Lower lobe of right lung (tissue), 2 donors: ENCODE measurements at regions not wholly inside any gene's neighbourhood (a gene's known extent, or its start where the extent isn't known, plus 50 kb on each side); places are given as distances from the start of the nearest gene placed in this dataset.

Experiments
- ATAC-seq, 2 donors: fragments of 200-7000 bp; cut with Tn5 transposase; one replicate each; pipeline ENCODE4 v1.9.1; 2020 to 2022; ENCODE audit warnings: mild to moderate bottlenecking in 2 of 2, moderate library complexity in 2 of 2
- DNase-seq: peaks from one replicate; pipeline ENCODE4 v3.0.0-alpha.2; 2020
- H3K27ac ChIP-seq: fragments of 200-600 bp; one replicate; pipeline ENCODE4 v1.8.0; 2022
- H3K27me3 ChIP-seq: fragments of 200-600 bp; one replicate; pipeline ENCODE4 v1.8.0; 2022; ENCODE audit warnings: low read depth
- H3K36me3 ChIP-seq: fragments of 200-600 bp; one replicate; pipeline ENCODE4 v1.8.0; 2022; ENCODE audit warnings: mild to moderate bottlenecking
- H3K4me1 ChIP-seq: fragments of 200-600 bp; one replicate; pipeline ENCODE4 v1.8.0; 2022
- H3K4me3 ChIP-seq: fragments of 200-600 bp; one replicate; pipeline ENCODE4 v1.8.0; 2022; ENCODE audit warnings: mild to moderate bottlenecking
- H3K9me3 ChIP-seq: fragments of 200-600 bp; one replicate; pipeline ENCODE4 v1.8.0; 2022
- CTCF ChIP-seq: fragments of 200-600 bp; IDR thresholded peaks from one replicate; pipeline ENCODE4 v1.8.0; 2022; ENCODE audit warnings: antibody characterized with exemption, mild to moderate bottlenecking
- intact Hi-C: fragments of 100-400 bp; cut with DNase I; formaldehyde crosslinking; loops from one replicate; pipeline ENCODE4 v1.11.0; 2022
- donor health status: DM: no; HTN: yes; CAD: no; lungs with severe emphysema.

DNA sequence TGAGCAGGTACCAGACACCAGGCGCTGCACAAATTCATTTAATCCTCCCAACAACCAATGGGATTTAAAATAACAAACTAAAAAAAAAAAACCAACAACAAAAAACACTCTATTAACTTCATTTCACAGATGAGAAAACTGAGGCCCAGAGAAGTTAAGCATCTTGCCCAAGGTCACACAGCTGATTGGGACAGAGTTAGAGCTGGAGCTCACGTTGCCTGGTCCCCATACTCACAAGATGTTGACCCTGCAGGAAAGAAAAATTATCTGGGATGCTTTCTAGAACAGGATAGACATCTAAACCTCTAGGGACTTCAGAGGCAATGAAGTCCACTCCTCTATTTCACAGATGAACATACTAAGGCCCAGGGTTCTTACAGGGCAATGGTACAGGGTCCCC, 175.3 kb downstream of the PSMG1 start:
- peak overlapping the region; percentile 86 for H3K27ac ChIP-seq
- ATAC-seq, result no peak
- H3K36me3 ChIP-seq, result no peaks in the 10 kb centered on the region

GRCh38 chr21:39007532-39007931, 175.7 kb downstream of the PSMG1 start:
- no peak for TF ChIP-seq CTCF
- Histone ChIP-seq H3K4me3 (no peak overlapping the region), H3K4me1 (peaks cover 79% of the 10 kb centered on the region), H3K9me3 (no peaks in the 10 kb centered on the region), H3K36me3 (no peaks in the 10 kb centered on the region), H3K27me3 (no peaks in the 10 kb centered on the region), H3K27ac (peak overlapping the region; percentile 86)
- intact Hi-C loops, result no loop called here
- ATAC-seq (peak in 1 of 2 donors; percentile 38), DNase-seq (no peak)

More for the DNA sequence above, 175.3 kb downstream of the PSMG1 start:
- no peaks in the 10 kb centered on the region for H3K9me3 ChIP-seq
- TF ChIP-seq CTCF, result no peak
- intact Hi-C loops, result no loop called here
- peaks cover 75% of the 10 kb centered on the region for H3K4me1 ChIP-seq
- DNase-seq, result no peak
- H3K4me3 ChIP-seq, result no peak overlapping the region
- no peaks in the 10 kb centered on the region for H3K27me3 ChIP-seq

DNA sequence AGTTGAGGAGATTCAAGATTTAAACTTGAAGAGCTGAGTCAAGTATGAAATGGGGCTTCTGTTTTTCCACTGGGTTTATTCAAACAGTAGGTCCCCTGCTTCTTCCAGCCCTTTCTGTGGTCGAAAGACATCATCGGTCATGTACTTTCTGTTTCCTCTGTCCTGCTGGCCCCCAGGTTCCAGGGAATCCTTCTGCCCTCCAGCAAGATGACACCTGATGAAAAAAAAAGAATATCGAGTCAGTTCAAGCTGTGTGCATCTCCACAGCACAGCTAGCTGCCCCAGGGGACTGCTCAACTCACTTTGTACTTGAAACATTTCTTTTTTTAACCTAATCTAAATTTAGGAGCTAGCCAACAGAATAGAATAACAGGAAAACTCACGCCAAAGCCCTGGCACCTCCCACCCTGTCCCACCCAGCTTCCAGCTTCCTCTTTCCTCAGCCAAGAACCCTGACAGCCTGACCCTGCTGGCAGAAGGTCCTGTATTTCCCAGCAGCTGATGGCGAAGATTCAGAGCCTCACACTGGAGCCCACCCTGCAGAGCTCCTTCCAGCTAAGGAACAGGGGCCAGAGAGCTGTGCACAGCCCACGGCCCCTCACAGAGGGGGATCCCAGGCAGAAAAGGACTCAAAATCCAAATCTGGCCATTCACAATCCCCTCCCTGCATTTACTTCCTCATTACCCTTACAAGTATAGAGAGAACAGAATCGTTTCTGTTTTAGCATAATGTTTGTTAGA, 176.5 kb downstream of the PSMG1 start:
- H3K27me3 ChIP-seq, result no peaks in the 10 kb centered on the region
- H3K36me3 ChIP-seq, result no peaks in the 10 kb centered on the region
- peak overlapping the region; percentile 12 for H3K4me3 ChIP-seq
- peak overlapping the region; percentile 86 for H3K27ac ChIP-seq
- DNase-seq (peak; percentile 67), ATAC-seq (peak; percentile 45 to 53)
- H3K4me1 ChIP-seq, result peaks cover 75% of the 10 kb centered on the region
- no peaks in the 10 kb centered on the region for H3K9me3 ChIP-seq
- intact Hi-C loops, result no loop called here
- TF ChIP-seq CTCF, result no peak

DNA sequence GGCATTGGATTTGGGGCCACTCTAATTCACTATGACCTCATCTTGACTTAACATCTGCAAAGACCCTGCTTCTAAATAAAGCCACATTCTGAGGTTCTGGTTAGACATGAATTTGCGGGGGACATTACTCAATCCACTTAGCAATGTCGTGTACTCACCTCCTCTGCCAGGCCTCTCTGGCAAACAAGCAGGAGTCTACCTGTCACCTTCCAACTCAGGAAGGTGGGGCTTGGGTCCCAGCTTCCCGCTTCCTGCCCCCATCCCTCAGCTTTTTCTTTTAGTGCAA, 177.8 kb downstream of the PSMG1 start:
- DNase-seq, result no peak
- H3K4me3 ChIP-seq, result no peak overlapping the region
- no peak for TF ChIP-seq CTCF
- H3K27me3 ChIP-seq, result no peaks in the 10 kb centered on the region
- intact Hi-C loops, result no loop called here
- H3K27ac ChIP-seq, result peak overlapping the region; percentile 86
- no peaks in the 10 kb centered on the region for H3K36me3 ChIP-seq
- no peaks in the 10 kb centered on the region for H3K9me3 ChIP-seq
- peaks cover 75% of the 10 kb centered on the region for H3K4me1 ChIP-seq
- peak in 1 of 2 donors; percentile 23 for ATAC-seq

DNA sequence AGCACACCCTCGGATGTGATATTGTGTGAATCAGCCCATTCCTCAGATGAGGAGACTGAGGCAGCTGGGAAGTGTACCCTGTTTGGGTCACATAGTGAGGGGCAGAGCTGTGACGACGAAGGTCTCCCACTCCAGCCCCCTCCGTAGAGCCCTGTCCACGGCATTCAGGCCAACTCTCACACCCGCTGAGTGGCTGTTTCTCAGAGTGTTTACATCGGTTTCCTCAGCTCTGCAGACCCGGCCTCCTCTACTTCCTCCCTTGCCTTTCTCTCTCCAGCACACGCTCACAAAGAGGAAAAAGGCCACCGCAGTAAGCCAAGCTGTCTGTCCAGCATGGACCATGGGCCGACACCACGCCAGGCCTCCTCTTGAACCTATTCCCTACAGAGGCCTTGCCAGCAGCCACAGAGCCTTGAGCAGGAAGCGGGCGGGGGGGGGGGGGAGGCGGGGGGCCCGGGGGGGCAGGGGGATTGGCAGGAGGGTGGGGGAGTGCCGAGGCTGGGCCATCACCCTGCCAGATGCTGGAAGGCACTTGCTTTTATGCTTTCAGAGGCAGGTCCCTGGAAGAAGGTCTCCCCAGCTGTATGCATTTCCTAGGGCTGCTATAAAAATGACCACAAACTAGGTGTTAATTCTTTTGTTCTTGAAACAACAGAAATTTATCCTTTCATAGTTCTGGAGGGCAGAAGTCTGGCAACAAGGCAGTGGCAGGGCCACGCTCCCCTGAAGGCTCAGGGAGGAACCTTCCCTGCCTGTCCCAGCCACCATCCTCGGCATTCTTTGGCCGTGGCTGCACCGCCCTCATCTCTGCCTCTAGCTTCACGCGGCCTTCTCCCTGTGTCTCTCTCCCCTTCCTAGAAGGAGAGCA, 178.4 kb downstream of the PSMG1 start:
- intact Hi-C loops, result no loop called here
- Histone ChIP-seq H3K36me3 (no peaks in the 10 kb centered on the region), H3K4me1 (peaks cover 81% of the 10 kb centered on the region), H3K27ac (peak overlapping the region; percentile 86), H3K27me3 (no peaks in the 10 kb centered on the region), H3K9me3 (no peaks in the 10 kb centered on the region), H3K4me3 (no peak overlapping the region)
- ATAC-seq (peak; percentile 59 to 77), DNase-seq (peak; percentile 77)
- no peak for TF ChIP-seq CTCF
